ENCODE measurements at regions not wholly inside any gene's neighbourhood (a gene's known extent, or its start where the extent isn't known, plus 50 kb on each side); places are given as distances from the start of the nearest gene placed in this dataset.
"Not testable (repeated sequence)": the region's sequence is repeated elsewhere in the genome, so short reads cannot be mapped to it uniquely, and the experiment has no call there.

DNA sequence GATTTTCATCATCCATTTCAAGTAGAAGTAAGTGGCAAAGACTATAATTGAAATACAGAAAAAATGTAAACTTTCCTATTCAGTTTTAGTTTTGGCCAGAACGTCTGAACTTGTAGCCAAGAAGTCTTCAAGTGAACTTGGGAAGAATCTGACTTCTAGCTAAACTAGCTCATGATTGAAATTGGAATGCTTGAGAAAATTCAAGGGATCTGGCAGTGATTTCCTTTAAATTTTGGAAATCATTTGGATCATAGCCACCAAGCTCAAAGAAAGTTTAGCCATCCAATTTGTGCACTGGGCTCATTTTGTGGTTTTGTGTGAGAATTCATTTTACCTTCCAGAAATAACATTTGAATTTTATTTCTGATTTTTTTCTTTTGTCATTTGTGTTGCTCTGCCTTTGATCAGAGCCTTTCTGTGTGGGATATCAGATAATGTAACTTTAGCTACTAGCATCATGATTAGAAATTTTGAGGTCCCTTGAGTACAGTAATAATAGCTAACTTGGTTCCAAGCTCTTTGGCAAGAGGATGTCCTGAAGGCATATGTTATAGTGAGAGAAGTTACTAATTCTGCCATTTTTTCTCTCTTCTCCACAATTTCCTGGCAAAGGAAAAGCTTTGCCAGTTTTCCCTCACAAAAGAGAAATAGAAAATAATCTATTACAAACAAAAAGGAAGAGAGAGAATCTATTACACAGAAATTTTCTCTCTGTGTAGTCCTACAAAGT lies 2123.7 kb upstream of the RAG2 start:
- peak; percentile 11 to 30 for DNase-seq

DNA sequence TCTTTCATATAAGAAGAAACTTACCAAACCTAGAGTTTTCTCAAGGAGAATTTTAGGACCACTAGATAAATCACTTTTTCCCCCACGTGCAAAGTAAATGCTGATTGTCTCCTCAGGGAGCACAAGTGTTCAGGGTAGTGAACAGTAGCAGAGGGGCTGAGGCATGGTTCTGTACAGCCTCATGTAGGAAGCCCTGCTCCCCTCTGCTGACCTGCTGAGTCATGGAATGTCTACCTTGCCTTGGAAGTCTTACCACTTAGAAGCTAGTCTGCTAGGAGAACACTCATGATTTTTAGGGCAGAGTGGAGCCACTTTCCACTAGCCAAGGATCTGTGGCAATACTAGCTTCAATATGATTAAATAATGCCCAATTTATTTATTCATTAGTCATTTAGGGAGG lies 2120.6 kb upstream of the RAG2 start:
- no peak for DNase-seq

DNA sequence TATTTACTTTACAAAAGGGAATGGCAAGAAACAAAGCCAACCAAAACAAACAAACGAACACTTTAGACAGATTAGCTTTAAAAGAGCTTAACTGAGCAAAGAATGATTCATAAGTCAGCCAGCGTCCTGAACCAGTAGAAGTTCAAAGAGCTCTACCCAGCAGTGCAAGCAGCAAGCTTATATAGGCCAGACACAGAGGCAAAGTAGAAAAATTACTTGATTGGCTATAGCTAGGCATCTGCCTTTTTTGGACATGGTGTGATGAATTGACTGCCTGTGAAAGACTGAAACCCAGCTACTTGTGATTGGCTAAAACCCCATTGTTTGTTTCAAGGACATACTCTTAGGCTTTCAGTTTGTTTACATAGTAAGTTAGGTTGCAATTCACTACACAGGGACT lies 2120.0 kb upstream of the RAG2 start:
- no peak for DNase-seq

DNA sequence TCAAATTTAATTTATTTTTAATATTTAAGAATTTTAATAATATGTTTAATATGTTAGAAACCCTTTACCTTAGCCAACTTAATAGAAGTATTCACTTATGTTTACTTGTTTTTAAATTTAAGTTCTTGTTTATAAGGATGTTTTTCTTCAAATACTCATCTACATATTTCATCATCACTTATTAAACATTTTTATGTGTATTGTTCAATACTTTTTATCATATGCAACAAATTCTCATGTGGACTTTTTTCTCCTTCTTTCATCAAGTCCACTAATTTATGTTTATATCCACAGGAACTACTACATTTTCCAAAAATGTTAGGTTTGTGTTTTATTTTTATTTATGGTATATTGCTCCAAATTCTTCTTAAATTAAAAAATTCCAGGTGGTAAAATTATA lies 2113.1 kb upstream of the RAG2 start:
- no peak for DNase-seq

DNA sequence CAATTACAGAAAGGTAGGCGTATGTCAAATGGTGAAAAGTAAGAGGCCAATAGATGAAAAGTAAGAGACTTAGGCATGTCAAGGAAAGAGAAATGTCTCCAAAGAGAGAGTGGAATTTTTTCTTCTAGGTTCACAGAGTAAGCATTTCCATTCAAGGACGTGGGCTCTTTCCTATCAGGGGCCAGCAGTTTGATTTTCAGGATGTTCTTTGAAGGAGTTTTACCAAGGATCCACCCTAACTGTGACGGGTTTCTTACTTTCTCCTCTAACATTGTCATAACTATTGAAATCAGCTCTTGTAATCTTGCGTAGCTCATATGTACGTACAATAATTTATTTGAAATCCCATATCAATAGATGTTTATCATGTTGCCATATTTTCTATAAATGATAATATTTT lies 2112.2 kb upstream of the RAG2 start:
- DNase-seq, result no peak

DNA sequence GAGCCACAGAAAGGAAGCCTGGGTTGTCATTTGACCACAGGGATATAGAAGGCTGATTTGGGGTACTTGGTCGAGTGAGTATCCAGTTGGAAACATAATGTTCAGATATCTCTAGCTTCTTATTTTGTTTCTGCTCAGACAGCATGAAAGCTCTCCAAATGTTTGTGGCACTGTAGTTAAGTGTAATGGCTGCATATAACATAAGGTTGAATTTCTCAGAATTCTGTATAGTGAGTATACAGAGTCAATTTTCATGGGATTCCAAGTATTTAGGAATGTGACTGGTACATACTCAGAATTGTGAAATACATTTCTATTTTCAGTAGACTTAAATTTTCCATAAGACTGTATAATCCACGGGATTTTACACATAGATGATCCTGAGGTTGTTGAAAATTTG lies 2102.1 kb upstream of the RAG2 start:
- DNase-seq, result no peak

DNA sequence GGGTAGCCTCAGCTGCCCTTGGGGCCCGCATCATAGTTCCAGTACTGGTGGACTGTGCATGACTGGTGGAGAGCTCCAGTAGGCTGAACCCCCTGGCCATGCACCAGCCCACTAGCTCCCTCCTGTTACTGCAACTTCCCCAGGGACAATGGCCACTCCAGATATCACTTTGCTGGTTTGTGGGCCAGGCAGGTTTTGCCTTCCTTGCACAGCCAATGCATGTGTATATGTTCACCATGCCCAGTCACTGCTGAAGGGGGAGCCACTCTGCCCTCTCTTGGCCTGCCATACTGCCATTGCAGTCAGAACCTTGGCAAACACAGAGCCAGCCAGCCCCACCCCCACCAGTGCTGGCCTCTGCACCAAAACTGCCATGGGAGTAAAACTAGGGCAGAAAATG lies 2095.3 kb upstream of the RAG2 start:
- no peak for DNase-seq

DNA sequence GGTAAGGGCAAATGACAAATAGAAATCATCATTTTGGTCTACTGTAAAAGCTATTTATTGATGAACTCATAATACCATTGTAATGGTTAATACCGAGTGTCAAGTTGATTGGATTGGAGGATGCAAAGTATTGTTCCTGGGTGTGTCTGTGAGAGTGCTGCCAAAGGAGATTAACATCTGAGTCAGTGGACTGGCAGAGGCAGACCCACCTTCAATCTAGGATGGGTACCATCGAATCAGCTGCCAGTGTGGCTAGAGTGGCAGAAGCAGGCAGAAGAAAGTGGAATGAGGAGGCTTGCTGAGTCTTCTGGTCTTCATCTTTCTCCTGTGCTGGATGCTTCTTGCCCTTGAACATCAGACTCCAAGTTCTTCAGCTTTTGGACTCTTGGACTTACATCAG lies 2092.2 kb upstream of the RAG2 start:
- DNase-seq, result not testable (repeated sequence)

DNA sequence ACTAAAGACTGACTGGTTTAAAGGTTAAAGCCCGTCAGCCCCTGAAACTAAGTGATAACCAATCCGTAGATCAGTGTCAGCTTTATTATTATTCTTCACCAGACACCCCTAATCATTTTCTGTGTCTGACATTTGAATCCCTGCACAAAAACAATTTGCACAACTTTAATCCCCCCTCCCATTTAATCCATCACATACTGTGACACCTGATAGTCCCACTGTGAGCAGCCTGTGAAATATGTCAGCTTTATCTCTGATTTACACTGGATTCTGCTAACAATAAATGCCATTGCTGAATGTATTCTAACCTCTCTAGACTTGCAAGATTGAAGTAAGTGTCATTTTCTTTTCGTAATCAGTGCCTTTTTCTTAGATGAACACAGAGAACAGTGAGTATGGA lies 2089.0 kb upstream of the RAG2 start:
- DNase-seq, result no peak

DNA sequence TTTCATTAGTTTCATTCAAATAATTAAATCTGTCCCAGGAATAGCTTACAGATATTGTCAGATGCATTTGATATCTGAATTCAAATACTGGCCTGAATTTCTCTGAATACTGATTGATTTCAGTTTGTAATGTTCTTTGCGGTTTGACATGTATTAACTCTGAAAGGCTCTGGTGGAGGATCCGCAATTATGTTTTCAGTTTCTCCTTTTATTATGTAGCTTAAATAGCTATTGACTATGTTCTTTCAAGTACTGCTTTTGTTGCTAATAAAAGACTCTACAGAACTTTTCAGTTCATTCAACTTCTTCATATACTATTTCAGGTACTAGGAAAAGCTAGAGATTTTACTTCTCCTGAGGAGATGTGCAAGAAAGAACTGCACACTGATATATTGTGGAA lies 2085.4 kb upstream of the RAG2 start:
- DNase-seq, result no peak

DNA sequence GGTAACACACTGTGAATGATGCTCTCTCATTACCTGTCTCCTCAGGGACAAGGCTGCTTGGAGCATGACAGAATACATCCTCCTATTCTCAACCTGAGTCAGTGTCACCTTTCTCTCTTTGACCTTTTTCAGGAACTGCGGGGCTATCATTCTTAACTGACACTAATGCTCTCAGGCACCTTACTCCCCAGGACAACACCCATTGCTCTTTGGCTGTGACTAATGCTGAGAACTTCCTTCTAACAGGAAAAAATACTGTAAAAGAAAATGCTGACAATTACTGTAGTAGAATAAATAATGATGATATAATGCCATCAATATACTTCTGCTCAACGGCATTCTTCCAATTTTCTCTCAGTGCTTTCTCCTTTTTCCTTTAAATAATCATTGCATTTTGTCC lies 2082.7 kb upstream of the RAG2 start:
- DNase-seq, result no peak

DNA sequence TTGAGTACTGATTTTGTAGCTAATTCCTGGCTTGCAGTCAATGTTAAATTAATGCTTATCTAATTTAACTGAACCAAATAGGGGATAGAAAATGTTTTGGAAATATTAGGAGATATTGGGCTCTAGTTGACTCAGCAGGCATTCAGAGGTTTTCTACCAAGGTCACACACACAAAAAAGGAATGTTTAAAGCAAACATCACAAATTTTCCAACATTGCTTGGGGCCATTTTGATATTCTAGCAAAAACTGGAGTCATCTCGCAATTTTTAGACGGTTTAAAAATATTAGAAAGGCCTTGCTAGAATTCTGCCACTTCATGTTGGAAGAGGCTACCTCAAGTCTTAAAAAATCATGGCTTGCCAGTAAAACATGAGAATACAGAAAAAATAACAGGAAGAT lies 2082.1 kb upstream of the RAG2 start:
- DNase-seq, result no peak

DNA sequence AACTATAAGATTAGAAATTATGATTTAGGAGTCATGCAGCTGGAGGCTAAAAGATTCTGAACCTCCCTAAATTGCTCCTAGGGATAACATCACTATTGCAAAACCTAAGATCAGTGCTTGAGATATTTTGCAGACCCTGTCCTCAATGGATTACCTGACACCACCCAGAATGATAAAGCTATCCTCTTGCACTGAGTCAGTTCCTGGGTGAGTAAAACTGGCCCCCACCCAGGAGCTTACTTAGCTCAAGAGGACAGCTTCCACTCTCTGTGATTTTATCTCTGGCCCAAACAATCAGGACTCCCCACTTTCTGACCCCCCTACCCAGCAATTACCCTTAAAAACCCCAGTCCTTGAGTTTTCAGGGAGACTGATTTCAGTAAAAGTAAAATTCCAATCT lies 2074.4 kb upstream of the RAG2 start:
- no peak for DNase-seq

DNA sequence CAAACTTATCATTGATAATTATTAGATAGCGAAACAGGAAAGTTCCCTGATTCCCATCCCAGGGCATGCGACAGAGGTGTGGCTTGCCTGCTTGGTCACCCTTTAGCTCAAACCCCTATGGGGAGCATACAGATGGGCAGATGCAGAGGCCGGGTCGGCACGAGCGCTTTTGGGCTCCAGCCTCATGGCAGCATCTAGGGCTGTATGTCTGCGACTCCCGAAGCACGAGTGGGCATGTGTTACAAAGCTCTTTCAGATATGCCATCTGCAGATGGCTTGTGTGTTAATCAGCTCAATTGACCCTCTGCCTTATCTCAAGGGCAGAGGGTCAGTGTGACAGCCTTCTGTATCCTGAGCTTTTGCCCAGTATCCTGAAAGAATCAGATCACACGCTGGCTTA lies 2069.3 kb upstream of the RAG2 start:
- no peak for DNase-seq

DNA sequence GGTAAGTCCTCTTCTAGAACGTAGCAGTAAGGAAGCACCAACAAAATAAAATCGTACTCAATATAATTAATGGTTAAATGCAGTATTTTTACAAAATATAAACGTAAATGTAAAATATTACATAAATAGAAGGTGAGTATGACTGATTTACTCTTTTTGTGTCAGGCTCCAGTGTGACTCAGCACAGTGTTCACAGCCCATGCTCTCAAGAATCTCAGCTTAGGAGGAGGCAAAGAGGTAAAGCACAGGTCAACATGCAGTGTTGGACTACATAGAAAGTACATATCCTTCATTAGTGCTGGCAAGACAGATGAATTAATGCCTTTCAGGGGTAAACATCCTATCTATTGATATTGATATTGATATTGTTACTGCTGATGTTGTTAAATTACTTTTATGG lies 2050.6 kb upstream of the RAG2 start:
- DNase-seq, result no peak

DNA sequence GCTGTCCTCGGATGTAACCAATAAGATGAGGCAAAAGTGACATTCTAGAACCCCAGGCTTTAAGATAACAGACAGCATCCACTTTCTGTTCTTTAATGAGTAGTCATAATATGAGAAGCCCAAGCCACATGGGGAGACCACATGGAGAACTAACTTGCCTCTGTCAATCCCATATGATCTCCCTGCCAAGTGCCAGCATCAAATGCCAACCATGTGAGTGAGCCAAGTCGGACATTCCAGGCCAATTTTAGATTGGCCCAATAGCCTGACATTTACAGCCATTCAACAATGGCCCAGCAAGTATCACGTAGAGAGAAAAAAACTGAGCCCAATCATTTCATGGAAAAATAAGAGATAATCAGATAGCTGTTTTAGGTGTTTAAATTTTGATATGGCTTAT lies 2048.3 kb upstream of the RAG2 start:
- DNase-seq, result no peak

DNA sequence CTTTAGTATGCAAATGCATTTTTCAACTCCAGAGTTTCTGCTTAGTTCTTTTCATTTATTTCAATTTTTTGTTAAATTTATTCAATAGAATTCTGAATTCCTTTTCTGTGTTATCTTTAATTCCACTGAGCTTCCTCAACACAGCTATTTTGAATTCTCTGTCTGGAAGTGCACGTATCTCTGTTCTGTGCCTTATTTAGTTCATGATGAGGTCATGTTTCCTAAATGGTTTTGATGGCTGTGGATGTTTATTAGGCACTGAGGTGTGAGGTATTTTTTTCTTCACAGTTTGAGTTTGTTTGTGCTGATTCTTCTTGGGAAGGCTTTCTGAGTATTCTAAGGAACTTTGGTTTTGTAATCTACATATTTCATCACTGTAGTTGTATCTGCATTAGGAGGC lies 2042.8 kb upstream of the RAG2 start:
- DNase-seq, result no peak

DNA sequence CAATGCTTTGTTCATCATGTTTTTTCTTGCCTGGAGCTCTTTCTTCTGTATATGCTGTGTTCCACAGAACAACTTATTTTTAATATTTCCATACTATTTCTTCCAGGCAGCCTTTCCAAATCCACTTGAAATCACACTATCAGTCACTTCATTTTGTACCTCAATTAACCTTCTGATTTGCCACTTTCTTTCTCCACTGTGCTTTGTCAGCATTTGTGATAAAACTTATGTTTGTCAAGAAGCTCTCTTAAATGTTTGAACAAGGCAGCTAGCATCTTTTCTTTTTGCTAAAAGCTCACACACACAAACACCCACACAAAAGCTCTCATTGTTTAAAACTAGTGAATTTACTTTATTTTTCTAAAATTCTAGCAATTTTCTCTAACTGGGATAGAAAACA lies 2014.7 kb upstream of the RAG2 start:
- no peak for DNase-seq

DNA sequence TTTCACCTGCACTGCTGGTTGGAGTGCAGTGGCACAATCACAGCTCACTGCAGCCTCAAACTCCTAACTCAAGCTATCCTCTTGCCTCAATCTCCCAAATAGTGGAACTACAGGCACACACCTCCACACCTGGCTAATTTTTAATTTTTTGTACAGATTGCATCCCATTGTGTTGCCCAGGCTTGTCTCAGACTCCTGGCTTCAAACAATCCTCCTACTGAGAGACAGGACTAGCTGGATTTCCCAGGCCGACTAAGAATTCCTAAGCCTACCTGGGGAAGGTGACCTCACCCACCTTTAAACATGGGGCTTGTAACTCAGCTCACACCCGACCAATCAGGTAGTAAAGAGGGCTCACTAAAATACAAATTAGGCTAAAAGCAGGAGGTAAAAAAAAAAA lies 2003.3 kb upstream of the RAG2 start:
- not testable (repeated sequence) for DNase-seq

DNA sequence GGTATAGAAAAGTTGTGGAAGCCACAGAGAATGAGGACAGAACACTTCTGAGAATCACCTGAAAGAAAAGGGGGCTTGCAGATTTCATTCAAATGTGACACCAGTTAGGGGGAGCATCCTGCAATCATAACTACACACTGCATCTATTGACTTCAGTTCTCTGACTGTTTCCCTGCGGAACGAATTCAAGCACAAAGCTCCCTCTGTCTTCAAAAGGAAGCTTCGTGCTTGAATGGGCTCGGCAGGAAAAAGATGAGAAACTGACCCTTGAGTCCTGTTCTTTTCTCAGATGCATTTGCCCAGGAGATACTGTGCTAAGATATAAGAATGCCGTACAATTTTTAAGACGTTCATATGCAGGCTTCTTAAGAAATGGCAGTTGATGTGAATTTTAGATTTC lies 2000.4 kb upstream of the RAG2 start:
- DNase-seq, result no peak

DNA sequence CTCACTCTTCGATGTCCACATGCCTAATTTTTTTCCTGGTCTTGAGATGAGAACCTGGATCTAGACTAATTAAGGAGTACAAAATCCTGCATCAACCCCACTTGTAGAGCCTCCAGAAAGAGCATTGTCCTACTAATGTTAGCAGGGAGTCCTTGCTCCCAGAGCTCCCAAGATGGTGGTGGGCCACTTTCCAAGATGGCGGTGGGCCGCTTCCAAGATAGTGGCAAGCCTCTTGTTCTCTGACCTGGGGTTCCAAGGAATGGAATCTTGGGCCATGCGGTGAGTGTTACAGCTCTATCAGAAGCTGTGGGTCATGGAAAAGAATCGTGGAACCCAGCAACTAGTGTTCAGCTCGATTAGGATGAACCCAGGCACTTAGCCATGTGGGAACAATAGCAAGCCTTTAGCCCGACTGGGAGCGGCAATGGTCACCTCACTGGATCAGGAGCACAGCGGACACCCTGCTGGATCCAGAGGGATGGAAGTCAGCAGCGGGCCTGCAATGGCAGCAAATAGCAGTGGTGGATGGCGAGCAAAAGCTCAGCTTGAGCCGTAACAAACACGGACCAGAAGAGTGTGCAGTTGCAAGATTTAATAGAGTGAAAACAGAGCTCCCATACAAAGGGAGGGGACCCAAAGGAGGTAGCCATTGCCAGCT lies 1997.5 kb upstream of the RAG2 start:
- not testable (repeated sequence) for DNase-seq

DNA sequence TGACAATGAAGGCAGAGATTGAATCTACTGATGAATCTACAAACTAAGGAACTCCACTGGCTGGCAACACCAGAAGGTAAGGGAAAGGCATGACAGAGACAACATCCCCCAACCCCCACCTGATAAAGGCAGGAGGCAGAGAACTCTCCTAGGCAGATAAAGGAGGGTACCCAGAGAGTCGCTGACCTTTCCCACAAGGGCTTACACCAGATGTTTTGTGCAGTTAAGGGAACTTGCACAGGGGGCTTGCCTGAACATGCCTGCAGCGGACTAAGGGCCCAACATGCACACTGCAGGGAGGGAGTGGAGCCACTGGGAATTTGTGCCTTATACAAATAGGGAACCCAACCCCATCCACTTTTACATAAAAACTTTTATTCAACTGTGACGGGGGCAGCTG lies 1996.9 kb upstream of the RAG2 start:
- no peak for DNase-seq

DNA sequence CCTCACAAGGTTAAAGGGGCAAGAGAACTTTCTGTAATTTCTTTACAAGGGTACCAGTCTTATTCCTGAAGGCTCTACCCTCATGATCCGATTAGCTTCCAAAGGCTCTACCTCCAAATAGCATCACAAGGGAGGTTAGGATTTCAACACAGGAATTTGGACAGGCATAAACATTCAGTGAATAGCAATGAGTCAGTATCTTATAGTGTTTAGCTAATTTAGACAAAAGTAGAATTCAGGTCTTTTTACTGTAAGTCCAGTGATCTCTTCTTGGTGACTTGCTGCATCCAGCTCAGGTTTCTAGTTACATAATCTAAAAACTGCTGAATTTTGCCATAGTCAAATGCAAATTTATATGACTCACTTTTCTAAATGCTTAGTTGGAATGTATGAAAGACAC lies 1995.6 kb upstream of the RAG2 start:
- DNase-seq, result no peak

DNA sequence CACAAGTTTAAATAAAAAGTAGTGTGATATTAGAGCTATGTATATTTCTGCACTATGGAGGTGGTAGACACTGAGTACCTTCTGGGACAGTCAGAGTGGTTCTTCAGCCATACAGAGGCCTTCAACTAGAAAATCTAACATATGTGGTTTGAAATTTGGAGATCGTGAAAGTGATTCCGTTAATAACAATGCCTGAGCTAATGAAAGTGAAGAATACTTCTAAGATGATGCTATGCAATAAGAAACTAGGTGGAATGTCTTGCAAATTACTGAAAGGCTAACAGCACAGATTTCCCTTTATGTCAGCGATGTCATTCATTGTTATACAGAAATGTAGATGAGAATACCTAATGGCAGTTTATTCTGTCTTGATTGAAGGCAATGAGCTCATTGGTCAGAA lies 1984.7 kb upstream of the RAG2 start:
- no peak for DNase-seq
